Glutamatergic neuron (in vitro differentiated cells): ENCODE measurements at regions not wholly inside any gene's neighbourhood (a gene's known extent, or its start where the extent isn't known, plus 50 kb on each side); places are given as distances from the start of the nearest gene placed in this dataset.

Experiments used
- DNase-seq: peaks from one replicate; pipeline ENCODE4 v3.0.0; 2022
- H3K27ac Mint-ChIP-seq: one replicate; pipeline ENCODE4 v1.8.0; 2020; ENCODE audit warnings: mild to moderate bottlenecking, mixed read lengths, inconsistent platforms; ENCODE audit not compliant: unreplicated experiment
- H3K27me3 Mint-ChIP-seq: one replicate; pipeline ENCODE4 v1.8.0; 2020; ENCODE audit warnings: mild to moderate bottlenecking, moderate library complexity, mixed read lengths, inconsistent platforms; ENCODE audit not compliant: unreplicated experiment
- H3K36me3 Mint-ChIP-seq: one replicate; pipeline ENCODE4 v1.8.0; 2020; ENCODE audit warnings: mild to moderate bottlenecking, mixed read lengths, inconsistent platforms; ENCODE audit not compliant: unreplicated experiment
- H3K4me1 Mint-ChIP-seq: one replicate; pipeline ENCODE4 v1.8.0; 2020; ENCODE audit warnings: mild to moderate bottlenecking, low read depth, mixed read lengths, inconsistent platforms; ENCODE audit not compliant: unreplicated experiment
- H3K4me3 Mint-ChIP-seq: one replicate; pipeline ENCODE4 v1.8.0; 2020; ENCODE audit warnings: mild to moderate bottlenecking, mixed read lengths, inconsistent platforms; ENCODE audit not compliant: unreplicated experiment
- H3K9me3 Mint-ChIP-seq: one replicate; pipeline ENCODE4 v1.8.0; 2020; ENCODE audit warnings: mild to moderate bottlenecking, moderate library complexity, mixed read lengths, inconsistent platforms; ENCODE audit not compliant: unreplicated experiment
- TF ChIP-seq, protein P1 (sequence below): fragments of 200-600 bp; sonication (generic); IDR thresholded peaks from one replicate; pipeline ENCODE4 v1.5.0; 2021; ENCODE audit not compliant: partially characterized antibody, unreplicated experiment

DNA sequence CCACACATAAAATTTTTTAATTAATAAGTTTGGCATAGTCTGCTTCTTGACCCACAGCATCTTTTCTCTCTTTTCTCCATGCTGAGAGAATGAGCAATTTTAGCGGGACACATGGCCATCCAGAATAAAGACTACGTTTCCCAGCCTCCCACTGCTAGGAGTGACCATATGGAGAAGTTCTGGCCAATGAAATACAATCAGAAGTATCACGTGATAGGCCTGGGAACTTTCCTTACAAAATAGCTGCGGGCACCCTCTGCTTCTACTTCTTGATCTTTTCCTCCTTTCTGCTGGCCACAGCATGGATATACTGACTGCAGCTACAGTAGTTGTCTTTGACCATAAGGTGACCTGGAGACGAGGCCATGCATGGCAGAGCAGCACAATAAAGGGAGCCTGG lies 348.0 kb downstream of the BCOR start:
- Mint-ChIP-seq H3K9me3 (no peaks in the 10 kb centered on the region), H3K4me3 (no peak overlapping the region), H3K27me3 (no peaks in the 10 kb centered on the region), H3K36me3 (no peaks in the 10 kb centered on the region), H3K27ac (no peak overlapping the region), H3K4me1 (no peaks in the 10 kb centered on the region)
- TF ChIP-seq, protein P1, sequence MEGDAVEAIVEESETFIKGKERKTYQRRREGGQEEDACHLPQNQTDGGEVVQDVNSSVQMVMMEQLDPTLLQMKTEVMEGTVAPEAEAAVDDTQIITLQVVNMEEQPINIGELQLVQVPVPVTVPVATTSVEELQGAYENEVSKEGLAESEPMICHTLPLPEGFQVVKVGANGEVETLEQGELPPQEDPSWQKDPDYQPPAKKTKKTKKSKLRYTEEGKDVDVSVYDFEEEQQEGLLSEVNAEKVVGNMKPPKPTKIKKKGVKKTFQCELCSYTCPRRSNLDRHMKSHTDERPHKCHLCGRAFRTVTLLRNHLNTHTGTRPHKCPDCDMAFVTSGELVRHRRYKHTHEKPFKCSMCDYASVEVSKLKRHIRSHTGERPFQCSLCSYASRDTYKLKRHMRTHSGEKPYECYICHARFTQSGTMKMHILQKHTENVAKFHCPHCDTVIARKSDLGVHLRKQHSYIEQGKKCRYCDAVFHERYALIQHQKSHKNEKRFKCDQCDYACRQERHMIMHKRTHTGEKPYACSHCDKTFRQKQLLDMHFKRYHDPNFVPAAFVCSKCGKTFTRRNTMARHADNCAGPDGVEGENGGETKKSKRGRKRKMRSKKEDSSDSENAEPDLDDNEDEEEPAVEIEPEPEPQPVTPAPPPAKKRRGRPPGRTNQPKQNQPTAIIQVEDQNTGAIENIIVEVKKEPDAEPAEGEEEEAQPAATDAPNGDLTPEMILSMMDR, result no peak
- DNase-seq, result no peak

DNA sequence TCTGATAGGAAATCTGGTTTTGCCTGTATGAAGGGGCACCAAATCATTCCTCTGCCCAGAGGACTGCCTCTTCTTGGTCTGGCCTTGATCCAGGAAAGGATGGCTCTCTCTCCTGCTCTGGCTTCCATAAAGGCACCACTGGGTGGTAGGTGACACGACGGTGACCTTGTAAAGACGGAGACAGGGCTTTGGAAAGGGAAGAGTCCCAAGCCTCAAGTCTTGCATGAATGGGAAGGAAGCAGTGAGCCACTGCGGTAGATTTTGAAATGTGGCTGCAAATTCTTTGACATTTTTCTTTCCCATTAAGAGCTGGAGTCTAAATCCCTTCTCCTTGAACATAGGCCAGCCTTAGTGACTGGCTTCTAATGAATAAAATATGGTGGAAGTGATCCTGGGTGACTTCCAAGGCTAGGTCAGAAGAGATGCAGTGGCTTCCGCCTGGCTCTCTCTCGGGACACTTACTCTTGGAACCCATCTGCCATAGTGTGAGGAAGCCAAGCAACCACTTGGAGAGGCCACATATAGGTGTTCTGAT lies 347.4 kb downstream of the BCOR start:
- no peaks in the 10 kb centered on the region for H3K27me3 Mint-ChIP-seq
- H3K4me1 Mint-ChIP-seq, result no peaks in the 10 kb centered on the region
- H3K36me3 Mint-ChIP-seq, result no peaks in the 10 kb centered on the region
- H3K27ac Mint-ChIP-seq, result no peak overlapping the region
- TF ChIP-seq, protein P1, result no peak
- no peak for DNase-seq
- H3K4me3 Mint-ChIP-seq, result no peak overlapping the region
- no peaks in the 10 kb centered on the region for H3K9me3 Mint-ChIP-seq

DNA sequence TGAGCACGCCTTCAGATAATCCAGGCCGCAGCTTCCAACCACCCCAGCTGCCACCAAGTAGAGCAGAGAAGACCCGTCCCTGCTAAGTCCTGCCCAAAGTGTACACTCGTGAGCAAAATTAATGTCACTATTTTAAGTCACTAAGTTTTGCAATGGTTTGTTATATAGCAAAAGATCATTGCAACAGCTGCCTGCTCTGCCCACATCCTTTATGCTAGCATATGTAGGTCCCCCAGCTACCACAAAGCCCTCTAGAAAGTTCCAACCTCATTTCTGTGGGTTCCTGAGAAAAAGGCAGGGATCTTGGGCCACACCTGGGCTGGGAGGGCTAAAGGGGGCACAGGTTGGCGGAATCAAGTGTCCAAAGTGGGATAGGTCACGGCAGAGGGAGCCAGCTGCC lies 346.9 kb downstream of the BCOR start:
- Mint-ChIP-seq H3K36me3 (no peaks in the 10 kb centered on the region), H3K4me1 (no peaks in the 10 kb centered on the region), H3K4me3 (no peak overlapping the region), H3K27me3 (no peaks in the 10 kb centered on the region), H3K27ac (no peak overlapping the region), H3K9me3 (no peaks in the 10 kb centered on the region)
- no peak for DNase-seq
- TF ChIP-seq, protein P1, result no peak

DNA sequence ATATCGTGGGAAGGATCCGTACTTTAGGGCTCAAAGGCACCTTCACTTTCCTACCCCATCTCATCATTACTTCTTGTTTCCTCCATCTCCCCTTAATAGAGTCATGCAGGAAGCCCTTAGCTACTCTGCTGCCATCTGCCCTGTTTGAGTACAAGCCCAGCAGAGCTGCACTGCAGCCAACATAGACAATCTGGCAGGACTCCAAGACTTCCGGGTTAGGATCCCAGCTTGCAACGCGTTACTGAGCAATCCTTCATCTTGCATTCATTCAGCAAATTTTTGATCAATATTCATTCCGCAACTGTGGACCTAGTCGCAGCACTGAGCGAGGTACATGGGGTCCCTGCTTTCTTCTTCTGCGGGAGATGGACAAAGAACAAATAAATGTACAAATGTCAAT lies 344.9 kb downstream of the BCOR start:
- DNase-seq, result no peak
- Mint-ChIP-seq H3K4me1 (peaks cover 1% of the 10 kb centered on the region), H3K9me3 (no peaks in the 10 kb centered on the region), H3K36me3 (no peaks in the 10 kb centered on the region), H3K4me3 (no peak overlapping the region), H3K27ac (no peak overlapping the region), H3K27me3 (no peaks in the 10 kb centered on the region)
- TF ChIP-seq, protein P1, result no peak

DNA sequence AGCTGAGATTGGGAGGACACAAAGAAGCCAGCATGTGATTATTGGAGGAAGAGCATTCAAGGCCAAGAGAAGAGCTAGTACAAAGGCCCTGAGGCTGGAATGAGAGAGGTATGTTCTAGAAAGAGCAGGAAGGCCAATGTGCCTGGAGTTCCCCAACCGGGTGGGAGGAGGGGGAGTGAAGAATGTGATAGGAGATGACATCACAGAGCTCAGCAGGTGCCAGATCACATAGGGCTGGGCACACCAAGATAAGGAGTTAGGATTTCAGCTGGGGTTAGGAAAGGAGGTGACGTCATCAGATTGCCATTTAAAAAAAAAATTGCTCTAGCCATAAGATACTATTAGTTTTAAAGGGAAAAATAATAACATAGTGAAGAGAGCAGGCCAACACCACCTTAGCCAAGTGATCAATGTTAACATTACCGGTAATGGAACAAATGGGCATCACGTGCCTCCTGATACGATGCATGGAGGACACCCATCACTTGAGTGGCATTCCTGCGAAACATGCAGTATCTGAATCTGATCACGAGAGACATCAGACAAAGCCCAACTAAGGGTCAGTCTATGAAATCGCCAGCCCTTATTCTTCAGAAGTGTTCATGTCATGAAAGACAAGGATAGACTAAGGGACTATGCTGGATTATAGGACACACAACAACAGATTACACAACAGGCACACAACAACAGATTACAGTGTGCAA lies 344.3 kb downstream of the BCOR start:
- Mint-ChIP-seq H3K4me3 (no peak overlapping the region), H3K27ac (no peak overlapping the region), H3K36me3 (no peaks in the 10 kb centered on the region), H3K9me3 (no peaks in the 10 kb centered on the region), H3K27me3 (no peaks in the 10 kb centered on the region), H3K4me1 (peaks cover 1% of the 10 kb centered on the region)
- TF ChIP-seq, protein P1, result no peak
- DNase-seq, result no peak
